ENCODE measurements at regions not wholly inside any gene's neighbourhood (a gene's known extent, or its start where the extent isn't known, plus 50 kb on each side); places are given as distances from the start of the nearest gene placed in this dataset.
A peak's percentile ranks its signal among the peaks of the same experiment; 100 is the strongest.

DNA sequence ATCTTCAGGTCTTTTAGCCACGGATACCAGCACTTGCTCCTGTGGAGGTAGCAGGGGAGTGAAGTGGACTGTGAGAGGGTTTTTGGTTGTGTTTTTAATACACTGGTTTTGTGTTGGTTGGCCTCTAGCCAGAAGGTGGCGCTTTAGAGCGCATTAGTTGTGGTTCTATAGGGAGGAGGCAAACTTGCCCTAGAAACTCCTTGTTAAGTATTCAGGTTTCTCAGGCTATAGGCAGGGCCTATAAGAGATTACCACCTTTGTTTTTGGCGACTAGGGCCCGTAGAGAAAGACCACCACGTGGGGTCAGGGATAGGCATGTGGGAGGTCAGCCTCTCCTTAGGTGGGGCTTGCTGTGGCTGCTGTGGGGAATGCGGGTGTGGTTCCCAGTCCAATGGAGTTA lies 221.6 kb upstream of the SPANXN4 start:
- Mint-ChIP-seq H3K4me1 (ENCODE audit: unreplicated experiment) (no peaks in the 10 kb centered on the region), H3K4me3 (ENCODE audit: unreplicated experiment) (no peak overlapping the region), H3K9me3 (ENCODE audit: unreplicated experiment) (no peaks in the 10 kb centered on the region), H3K27ac (ENCODE audit: unreplicated experiment) (no peak overlapping the region), H3K36me3 (ENCODE audit: low read depth, unreplicated experiment) (no peaks in the 10 kb centered on the region), H3K27me3 (ENCODE audit: unreplicated experiment) (no peaks in the 10 kb centered on the region)
- peak; percentile 8 for DNase-seq (ENCODE audit: low spot score)
- TF ChIP-seq, protein P1, sequence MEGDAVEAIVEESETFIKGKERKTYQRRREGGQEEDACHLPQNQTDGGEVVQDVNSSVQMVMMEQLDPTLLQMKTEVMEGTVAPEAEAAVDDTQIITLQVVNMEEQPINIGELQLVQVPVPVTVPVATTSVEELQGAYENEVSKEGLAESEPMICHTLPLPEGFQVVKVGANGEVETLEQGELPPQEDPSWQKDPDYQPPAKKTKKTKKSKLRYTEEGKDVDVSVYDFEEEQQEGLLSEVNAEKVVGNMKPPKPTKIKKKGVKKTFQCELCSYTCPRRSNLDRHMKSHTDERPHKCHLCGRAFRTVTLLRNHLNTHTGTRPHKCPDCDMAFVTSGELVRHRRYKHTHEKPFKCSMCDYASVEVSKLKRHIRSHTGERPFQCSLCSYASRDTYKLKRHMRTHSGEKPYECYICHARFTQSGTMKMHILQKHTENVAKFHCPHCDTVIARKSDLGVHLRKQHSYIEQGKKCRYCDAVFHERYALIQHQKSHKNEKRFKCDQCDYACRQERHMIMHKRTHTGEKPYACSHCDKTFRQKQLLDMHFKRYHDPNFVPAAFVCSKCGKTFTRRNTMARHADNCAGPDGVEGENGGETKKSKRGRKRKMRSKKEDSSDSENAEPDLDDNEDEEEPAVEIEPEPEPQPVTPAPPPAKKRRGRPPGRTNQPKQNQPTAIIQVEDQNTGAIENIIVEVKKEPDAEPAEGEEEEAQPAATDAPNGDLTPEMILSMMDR (IDR thresholded peaks at IDR 0.05; ENCODE audit: unreplicated experiment): no peak

DNA sequence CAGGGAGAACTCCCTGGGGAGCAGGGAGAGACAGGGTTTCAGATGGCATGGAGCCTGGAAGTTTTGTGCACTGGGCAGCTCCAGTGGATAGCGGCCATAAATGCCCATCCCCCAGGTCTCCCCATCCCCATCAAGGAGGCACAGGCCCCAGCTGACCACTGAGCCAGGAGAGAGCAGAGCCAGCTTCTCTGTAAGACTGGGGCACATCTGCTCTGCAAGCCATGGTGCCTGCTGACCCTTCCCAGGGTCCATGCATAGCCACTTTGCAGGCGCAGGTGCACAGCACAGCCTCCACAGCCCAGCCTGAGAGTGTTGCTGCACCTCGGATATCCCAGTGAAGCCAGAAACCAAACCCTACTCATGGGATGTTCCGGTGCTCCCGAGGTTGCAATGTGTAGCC lies 206.3 kb upstream of the SPANXN4 start:
- Mint-ChIP-seq H3K4me3 (ENCODE audit: unreplicated experiment) (no peak overlapping the region), H3K36me3 (ENCODE audit: low read depth, unreplicated experiment) (no peaks in the 10 kb centered on the region), H3K27me3 (ENCODE audit: unreplicated experiment) (no peaks in the 10 kb centered on the region), H3K4me1 (ENCODE audit: unreplicated experiment) (no peaks in the 10 kb centered on the region), H3K9me3 (ENCODE audit: unreplicated experiment) (no peaks in the 10 kb centered on the region), H3K27ac (ENCODE audit: unreplicated experiment) (no peak overlapping the region)
- DNase-seq (ENCODE audit: low spot score): no peak
- TF ChIP-seq, protein P1 (IDR thresholded peaks at IDR 0.05; ENCODE audit: unreplicated experiment): no peak

DNA sequence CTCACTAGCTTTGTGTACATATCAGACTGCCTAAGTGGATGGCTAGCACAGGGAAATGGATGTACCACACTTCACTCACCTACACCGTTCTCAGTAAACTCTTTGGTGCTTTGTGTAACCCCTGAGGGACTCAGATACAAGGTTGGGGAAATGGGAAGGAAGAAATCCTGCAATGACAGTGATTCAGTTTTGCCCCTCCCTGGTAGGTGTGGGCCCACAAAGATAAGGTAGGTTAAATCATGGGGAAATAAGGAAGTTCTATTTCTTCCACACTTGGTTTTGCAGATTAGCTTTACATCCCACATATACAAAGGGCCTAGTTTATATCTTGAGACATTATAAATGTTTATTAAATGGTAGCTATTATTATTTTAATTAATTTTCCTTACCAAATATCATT lies 197.6 kb upstream of the SPANXN4 start:
- no peak for DNase-seq (ENCODE audit: low spot score)
- TF ChIP-seq, protein P1 (IDR thresholded peaks at IDR 0.05; ENCODE audit: unreplicated experiment): no peak
- H3K4me3 Mint-ChIP-seq (ENCODE audit: unreplicated experiment): no peak overlapping the region
- no peaks in the 10 kb centered on the region for H3K36me3 Mint-ChIP-seq (ENCODE audit: low read depth, unreplicated experiment)
- no peaks in the 10 kb centered on the region for H3K4me1 Mint-ChIP-seq (ENCODE audit: unreplicated experiment)
- H3K9me3 Mint-ChIP-seq (ENCODE audit: unreplicated experiment): no peaks in the 10 kb centered on the region
- no peaks in the 10 kb centered on the region for H3K27me3 Mint-ChIP-seq (ENCODE audit: unreplicated experiment)
- H3K27ac Mint-ChIP-seq (ENCODE audit: unreplicated experiment): no peak overlapping the region

DNA sequence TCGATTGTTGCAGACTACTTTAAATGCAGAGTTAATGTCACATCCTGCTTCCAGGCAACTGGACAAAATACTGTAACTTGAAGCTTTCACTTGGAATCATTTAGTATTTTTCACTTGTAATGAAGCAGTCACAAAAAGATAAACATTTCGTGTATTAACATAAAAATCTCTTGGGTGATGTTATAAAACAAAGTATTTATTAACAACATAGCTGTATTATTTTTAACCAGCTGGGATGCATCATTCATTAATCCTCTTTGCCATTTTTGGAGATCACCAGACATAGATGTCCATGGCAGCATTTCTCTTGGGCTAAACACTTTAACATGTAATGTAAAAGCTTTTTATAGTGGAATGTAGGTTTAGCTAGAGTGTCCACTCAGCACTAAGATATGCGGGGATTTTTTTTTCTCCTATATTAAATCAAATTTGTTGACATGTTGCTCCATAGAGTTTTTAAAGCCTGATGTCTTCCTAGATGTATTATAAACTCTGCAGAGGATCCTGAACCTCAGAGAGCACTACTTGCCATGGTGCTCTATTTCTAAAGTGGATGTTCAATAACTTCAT lies 193.7 kb upstream of the SPANXN4 start:
- no peak overlapping the region for H3K4me3 Mint-ChIP-seq (ENCODE audit: unreplicated experiment)
- no peaks in the 10 kb centered on the region for H3K27me3 Mint-ChIP-seq (ENCODE audit: unreplicated experiment)
- no peak for DNase-seq (ENCODE audit: low spot score)
- TF ChIP-seq, protein P1 (IDR thresholded peaks at IDR 0.05; ENCODE audit: unreplicated experiment): no peak
- no peaks in the 10 kb centered on the region for H3K36me3 Mint-ChIP-seq (ENCODE audit: low read depth, unreplicated experiment)
- no peaks in the 10 kb centered on the region for H3K4me1 Mint-ChIP-seq (ENCODE audit: unreplicated experiment)
- H3K27ac Mint-ChIP-seq (ENCODE audit: unreplicated experiment): no peak overlapping the region
- no peaks in the 10 kb centered on the region for H3K9me3 Mint-ChIP-seq (ENCODE audit: unreplicated experiment)

DNA sequence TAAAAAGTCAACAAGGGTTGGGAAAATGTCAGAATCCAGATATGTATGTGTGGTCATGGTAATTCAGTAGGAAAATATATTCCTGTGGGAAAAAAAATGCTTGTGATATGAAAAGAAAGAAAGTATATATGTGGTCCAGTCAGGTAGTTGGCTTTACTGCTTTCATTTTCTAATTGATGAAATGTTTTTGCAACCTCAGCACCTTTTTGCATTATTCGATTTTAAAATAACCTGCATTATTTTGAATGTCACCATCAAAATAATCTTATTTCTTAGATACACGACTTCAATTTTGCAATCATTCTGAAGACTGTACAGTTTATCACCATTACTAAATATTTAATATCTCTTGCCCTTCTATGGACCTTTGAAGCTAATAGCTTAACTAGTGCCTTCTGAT lies 170.8 kb upstream of the SPANXN4 start:
- no peaks in the 10 kb centered on the region for H3K9me3 Mint-ChIP-seq (ENCODE audit: unreplicated experiment)

More for the DNA sequence above, 170.8 kb upstream of the SPANXN4 start:
- no peaks in the 10 kb centered on the region for H3K4me1 Mint-ChIP-seq (ENCODE audit: unreplicated experiment)
- DNase-seq (ENCODE audit: low spot score): no peak
- H3K36me3 Mint-ChIP-seq (ENCODE audit: low read depth, unreplicated experiment): no peaks in the 10 kb centered on the region
- H3K4me3 Mint-ChIP-seq (ENCODE audit: unreplicated experiment): no peak overlapping the region
- TF ChIP-seq, protein P1 (IDR thresholded peaks at IDR 0.05; ENCODE audit: unreplicated experiment): no peak
- H3K27ac Mint-ChIP-seq (ENCODE audit: unreplicated experiment): no peak overlapping the region
- H3K27me3 Mint-ChIP-seq (ENCODE audit: unreplicated experiment): no peaks in the 10 kb centered on the region

Measured in endothelial cell (in vitro differentiated cells).